22Rv1 (cell line): ENCODE measurements at regions not wholly inside any gene's neighbourhood (a gene's known extent, or its start where the extent isn't known, plus 50 kb on each side); places are given as distances from the start of the nearest gene placed in this dataset.

Experiments
- ZFX ChIP-seq: fragments of 450-650 bp; IDR thresholded peaks from 2 replicates; pipeline ENCODE4 v1.6.1; 2017; ENCODE audit warnings: antibody characterized with exemption, borderline replicate concordance
- TF ChIP-seq, protein P1 (sequence below): fragments of 450-650 bp; IDR thresholded peaks from 2 replicates; pipeline ENCODE4 v1.5.1; 2017; ENCODE audit warnings: mild to moderate bottlenecking

DNA sequence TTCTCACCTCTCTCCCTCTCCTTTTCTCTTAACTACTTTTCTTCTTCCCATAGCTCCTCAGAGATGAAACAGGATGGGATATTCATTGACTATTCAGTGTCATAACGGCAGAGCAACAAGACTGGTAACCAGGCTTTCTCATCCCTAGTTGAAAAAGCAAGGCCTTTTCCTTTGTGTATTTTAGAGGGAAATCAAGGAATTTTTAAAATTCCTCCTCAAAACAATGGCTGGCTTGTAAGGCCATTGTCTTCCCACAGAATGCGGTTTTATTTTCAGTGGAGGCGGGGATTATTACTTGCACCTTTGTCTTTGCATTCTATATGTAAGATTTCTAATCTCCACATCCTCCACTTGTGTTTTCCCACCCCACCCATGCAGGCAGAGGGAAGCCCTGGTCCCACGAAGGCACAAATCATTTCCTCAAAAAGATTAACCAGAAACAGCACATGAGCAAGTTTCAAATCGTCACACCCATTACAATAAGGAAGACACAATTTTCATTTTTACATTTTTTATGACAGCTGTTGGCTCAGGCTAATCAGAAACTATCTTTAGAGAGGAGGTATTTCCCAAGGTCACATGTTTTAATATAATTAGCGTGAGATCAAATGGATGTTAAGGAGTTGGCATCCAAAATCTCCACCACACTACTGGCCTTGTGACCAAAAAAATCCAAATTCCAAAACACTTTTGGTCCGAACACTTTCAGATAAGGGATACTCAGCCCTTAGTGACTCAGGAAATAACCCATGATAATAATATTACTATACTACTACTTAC, 53.0 kb upstream of the KDR start:
- TF ChIP-seq, protein P1, sequence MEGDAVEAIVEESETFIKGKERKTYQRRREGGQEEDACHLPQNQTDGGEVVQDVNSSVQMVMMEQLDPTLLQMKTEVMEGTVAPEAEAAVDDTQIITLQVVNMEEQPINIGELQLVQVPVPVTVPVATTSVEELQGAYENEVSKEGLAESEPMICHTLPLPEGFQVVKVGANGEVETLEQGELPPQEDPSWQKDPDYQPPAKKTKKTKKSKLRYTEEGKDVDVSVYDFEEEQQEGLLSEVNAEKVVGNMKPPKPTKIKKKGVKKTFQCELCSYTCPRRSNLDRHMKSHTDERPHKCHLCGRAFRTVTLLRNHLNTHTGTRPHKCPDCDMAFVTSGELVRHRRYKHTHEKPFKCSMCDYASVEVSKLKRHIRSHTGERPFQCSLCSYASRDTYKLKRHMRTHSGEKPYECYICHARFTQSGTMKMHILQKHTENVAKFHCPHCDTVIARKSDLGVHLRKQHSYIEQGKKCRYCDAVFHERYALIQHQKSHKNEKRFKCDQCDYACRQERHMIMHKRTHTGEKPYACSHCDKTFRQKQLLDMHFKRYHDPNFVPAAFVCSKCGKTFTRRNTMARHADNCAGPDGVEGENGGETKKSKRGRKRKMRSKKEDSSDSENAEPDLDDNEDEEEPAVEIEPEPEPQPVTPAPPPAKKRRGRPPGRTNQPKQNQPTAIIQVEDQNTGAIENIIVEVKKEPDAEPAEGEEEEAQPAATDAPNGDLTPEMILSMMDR: no peak
- TF ChIP-seq ZFX: no peak
